ENCODE measurements at regions not wholly inside any gene's neighbourhood (a gene's known extent, or its start where the extent isn't known, plus 50 kb on each side); places are given as distances from the start of the nearest gene placed in this dataset.

GRCh38 chr20:59376109-59376841, 75.9 kb downstream of the EDN3 start:
- Histone ChIP-seq H3K27ac (ENCODE audit: low read depth, low read length) (no peak overlapping the region), H3K4me1 (ENCODE audit: insufficient read depth, low read length) (no peaks in the 10 kb centered on the region), H3K27me3 (ENCODE audit: insufficient read depth, low read length) (no peaks in the 10 kb centered on the region), H3K4me3 (ENCODE audit: low read length) (no peak overlapping the region), H3K9ac (ENCODE audit: low read depth, low read length) (no peak overlapping the region), H3K36me3 (ENCODE audit: insufficient read depth, low read length) (no peaks in the 10 kb centered on the region), H3K9me3 (ENCODE audit: insufficient read depth, low read depth, low read length) (no peaks in the 10 kb centered on the region)
- 91% methylated on average over 11 of the region's 13 CpGs for WGBS

- 93% methylated on average over 8 of the region's 8 CpGs for WGBS
Observed at GRCh38 chr20:59376998-59377397, 76.6 kb downstream of the EDN3 start.

GRCh38 chr20:59377842-59378241, 77.4 kb downstream of the EDN3 start:
- Histone ChIP-seq H3K4me3 (ENCODE audit: low read length) (no peak overlapping the region), H3K36me3 (ENCODE audit: insufficient read depth, low read length) (no peaks in the 10 kb centered on the region), H3K27ac (ENCODE audit: low read depth, low read length) (no peak overlapping the region), H3K9me3 (ENCODE audit: insufficient read depth, low read depth, low read length) (no peaks in the 10 kb centered on the region), H3K9ac (ENCODE audit: low read depth, low read length) (no peak overlapping the region), H3K27me3 (ENCODE audit: insufficient read depth, low read length) (no peaks in the 10 kb centered on the region; the same call in 1 of the 2 replicates), H3K4me1 (ENCODE audit: insufficient read depth, low read length) (no peaks in the 10 kb centered on the region)
- WGBS, result 82% methylated on average over 3 of the region's 3 CpGs

More at GRCh38 chr20:59376998-59377397, 76.6 kb downstream of the EDN3 start:
- H3K4me1 ChIP-seq (ENCODE audit: insufficient read depth, low read length), result no peaks in the 10 kb centered on the region
- no peak overlapping the region for H3K4me3 ChIP-seq (ENCODE audit: low read length)
- no peak overlapping the region for H3K27ac ChIP-seq (ENCODE audit: low read depth, low read length)
- no peaks in the 10 kb centered on the region for H3K9me3 ChIP-seq (ENCODE audit: insufficient read depth, low read depth, low read length)
- no peaks in the 10 kb centered on the region for H3K36me3 ChIP-seq (ENCODE audit: insufficient read depth, low read length)
- no peak overlapping the region for H3K9ac ChIP-seq (ENCODE audit: low read depth, low read length)
- no peaks in the 10 kb centered on the region for H3K27me3 ChIP-seq (ENCODE audit: insufficient read depth, low read length)

- Histone ChIP-seq H3K27me3 (ENCODE audit: insufficient read depth, low read length) (no peaks in the 10 kb centered on the region; the same call in 1 of the 2 replicates), H3K4me1 (ENCODE audit: insufficient read depth, low read length) (no peaks in the 10 kb centered on the region), H3K4me3 (ENCODE audit: low read length) (no peak overlapping the region), H3K9me3 (ENCODE audit: insufficient read depth, low read depth, low read length) (no peaks in the 10 kb centered on the region), H3K9ac (ENCODE audit: low read depth, low read length) (no peak overlapping the region), H3K27ac (ENCODE audit: low read depth, low read length) (no peak overlapping the region), H3K36me3 (ENCODE audit: insufficient read depth, low read length) (no peaks in the 10 kb centered on the region)
- 100% methylated on average over 1 of the region's 1 CpG for WGBS
Observed at GRCh38 chr20:59378396-59378795, 78.0 kb downstream of the EDN3 start.

GRCh38 chr20:59378966-59379365, 78.6 kb downstream of the EDN3 start:
- no peaks in the 10 kb centered on the region for H3K4me1 ChIP-seq (ENCODE audit: insufficient read depth, low read length)
- no peaks in the 10 kb centered on the region for H3K36me3 ChIP-seq (ENCODE audit: insufficient read depth, low read length)
- H3K4me3 ChIP-seq (ENCODE audit: low read length), result no peak overlapping the region
- H3K9ac ChIP-seq (ENCODE audit: low read depth, low read length), result no peak overlapping the region
- H3K27me3 ChIP-seq (ENCODE audit: insufficient read depth, low read length), result no peaks in the 10 kb centered on the region; the same call in 1 of the 2 replicates
- 91% methylated on average over 5 of the region's 5 CpGs for WGBS
- H3K9me3 ChIP-seq (ENCODE audit: insufficient read depth, low read depth, low read length), result no peaks in the 10 kb centered on the region
- no peak overlapping the region for H3K27ac ChIP-seq (ENCODE audit: low read depth, low read length)

- no peak overlapping the region for H3K4me3 ChIP-seq (ENCODE audit: low read length)
- no peaks in the 10 kb centered on the region for H3K36me3 ChIP-seq (ENCODE audit: insufficient read depth, low read length)
- H3K27ac ChIP-seq (ENCODE audit: low read depth, low read length), result no peak overlapping the region
- peaks cover 8% of the 10 kb centered on the region; the same call in 1 of the 2 replicates for H3K4me1 ChIP-seq (ENCODE audit: insufficient read depth, low read length)
- H3K9me3 ChIP-seq (ENCODE audit: insufficient read depth, low read depth, low read length), result no peaks in the 10 kb centered on the region
- WGBS, result 82% methylated on average over 8 of the region's 8 CpGs
- no peak overlapping the region for H3K9ac ChIP-seq (ENCODE audit: low read depth, low read length)
- no peaks in the 10 kb centered on the region; the same call in 1 of the 2 replicates for H3K27me3 ChIP-seq (ENCODE audit: insufficient read depth, low read length)
Observed at GRCh38 chr20:59381689-59382088, 81.3 kb downstream of the EDN3 start.

- Histone ChIP-seq H3K4me3 (ENCODE audit: low read length) (no peak overlapping the region), H3K4me1 (ENCODE audit: insufficient read depth, low read length) (peaks cover 11% of the 10 kb centered on the region; the same call in 1 of the 2 replicates), H3K9me3 (ENCODE audit: insufficient read depth, low read depth, low read length) (no peaks in the 10 kb centered on the region), H3K27ac (ENCODE audit: low read depth, low read length) (no peak overlapping the region), H3K27me3 (ENCODE audit: insufficient read depth, low read length) (no peaks in the 10 kb centered on the region; the same call in 1 of the 2 replicates), H3K9ac (ENCODE audit: low read depth, low read length) (no peak overlapping the region), H3K36me3 (ENCODE audit: insufficient read depth, low read length) (no peaks in the 10 kb centered on the region)
- WGBS, result 93% methylated on average over 19 of the region's 19 CpGs
Observed at GRCh38 chr20:59382157-59382725, 81.8 kb downstream of the EDN3 start.

GRCh38 chr20:59382907-59383306, 82.5 kb downstream of the EDN3 start:
- 79% methylated on average over 10 of the region's 10 CpGs for WGBS
- H3K9ac ChIP-seq (ENCODE audit: low read depth, low read length), result no peak overlapping the region
- H3K4me3 ChIP-seq (ENCODE audit: low read length), result no peak overlapping the region
- H3K27me3 ChIP-seq (ENCODE audit: insufficient read depth, low read length), result no peaks in the 10 kb centered on the region; the same call in 1 of the 2 replicates
- H3K4me1 ChIP-seq (ENCODE audit: insufficient read depth, low read length), result peaks cover 13% of the 10 kb centered on the region; the same call in 1 of the 2 replicates
- H3K27ac ChIP-seq (ENCODE audit: low read depth, low read length), result no peak overlapping the region
- no peaks in the 10 kb centered on the region for H3K36me3 ChIP-seq (ENCODE audit: insufficient read depth, low read length)
- no peaks in the 10 kb centered on the region for H3K9me3 ChIP-seq (ENCODE audit: insufficient read depth, low read depth, low read length)

- no peaks in the 10 kb centered on the region for H3K9me3 ChIP-seq (ENCODE audit: insufficient read depth, low read depth, low read length)
- 92% methylated on average over 3 of the region's 3 CpGs for WGBS
- peaks cover 13% of the 10 kb centered on the region; the same call in 1 of the 2 replicates for H3K4me1 ChIP-seq (ENCODE audit: insufficient read depth, low read length)
- H3K36me3 ChIP-seq (ENCODE audit: insufficient read depth, low read length), result no peaks in the 10 kb centered on the region
- H3K27ac ChIP-seq (ENCODE audit: low read depth, low read length), result no peak overlapping the region
- no peaks in the 10 kb centered on the region; the same call in 1 of the 2 replicates for H3K27me3 ChIP-seq (ENCODE audit: insufficient read depth, low read length)
- no peak overlapping the region for H3K9ac ChIP-seq (ENCODE audit: low read depth, low read length)
- H3K4me3 ChIP-seq (ENCODE audit: low read length), result no peak overlapping the region
Observed at GRCh38 chr20:59385038-59385437, 84.6 kb downstream of the EDN3 start.

- H3K4me3 ChIP-seq (ENCODE audit: low read length), result no peak overlapping the region
- no peak overlapping the region for H3K9ac ChIP-seq (ENCODE audit: low read depth, low read length)
- H3K27ac ChIP-seq (ENCODE audit: low read depth, low read length), result no peak overlapping the region
- no peaks in the 10 kb centered on the region; the same call in 1 of the 2 replicates for H3K27me3 ChIP-seq (ENCODE audit: insufficient read depth, low read length)
- no peaks in the 10 kb centered on the region for H3K36me3 ChIP-seq (ENCODE audit: insufficient read depth, low read length)
- 53% methylated on average over 5 of the region's 5 CpGs for WGBS
- no peaks in the 10 kb centered on the region for H3K9me3 ChIP-seq (ENCODE audit: insufficient read depth, low read depth, low read length)
- H3K4me1 ChIP-seq (ENCODE audit: insufficient read depth, low read length), result peaks cover 13% of the 10 kb centered on the region; the same call in 1 of the 2 replicates
Observed at GRCh38 chr20:59385480-59385879, 85.1 kb downstream of the EDN3 start.

GRCh38 chr20:59386809-59387208, 86.4 kb downstream of the EDN3 start:
- Histone ChIP-seq H3K9me3 (ENCODE audit: insufficient read depth, low read depth, low read length) (no peaks in the 10 kb centered on the region), H3K27ac (ENCODE audit: low read depth, low read length) (peak overlapping the region; percentile 20; the same call in 1 of the 2 replicates), H3K36me3 (ENCODE audit: insufficient read depth, low read length) (no peaks in the 10 kb centered on the region), H3K4me3 (ENCODE audit: low read length) (no peak overlapping the region), H3K4me1 (ENCODE audit: insufficient read depth, low read length) (peaks cover 13% of the 10 kb centered on the region; the same call in 1 of the 2 replicates), H3K27me3 (ENCODE audit: insufficient read depth, low read length) (no peaks in the 10 kb centered on the region; the same call in 1 of the 2 replicates), H3K9ac (ENCODE audit: low read depth, low read length) (no peak overlapping the region)
- WGBS, result 55% methylated on average over 3 of the region's 3 CpGs
